ENCODE measurements at regions not wholly inside any gene's neighbourhood (a gene's known extent, or its start where the extent isn't known, plus 50 kb on each side); places are given as distances from the start of the nearest gene placed in this dataset.
"Not testable (repeated sequence)": the region's sequence is repeated elsewhere in the genome, so short reads cannot be mapped to it uniquely, and the experiment has no call there.

- Histone ChIP-seq H3K27ac (ENCODE audit: low read depth, low read length) (no peak overlapping the region), H3K4me3 (ENCODE audit: low read depth in 1 of 2, low read length in 2 of 2) (no peak overlapping the region), H3K9me3 (ENCODE audit: low read length) (no peaks in the 10 kb centered on the region), H3K4me1 (ENCODE audit: insufficient read depth, low read length) (no peaks in the 10 kb centered on the region), H3K9ac (ENCODE audit: low read length) (no peak overlapping the region), H3K27me3 (ENCODE audit: control insufficient read depth in 1 of 2, insufficient read depth in 2 of 2, low read length in 2 of 2) (no peaks in the 10 kb centered on the region), H3K36me3 (ENCODE audit: insufficient read depth, low read length) (no peaks in the 10 kb centered on the region)
Observed at GRCh38 chr13:83166550-83166949, 715.7 kb downstream of the SLITRK1 start.

- H3K9ac ChIP-seq (ENCODE audit: low read length): no peak overlapping the region
- H3K27me3 ChIP-seq (ENCODE audit: control insufficient read depth in 1 of 2, insufficient read depth in 2 of 2, low read length in 2 of 2): no peaks in the 10 kb centered on the region
- no peaks in the 10 kb centered on the region for H3K9me3 ChIP-seq (ENCODE audit: low read length)
- no peak overlapping the region for H3K27ac ChIP-seq (ENCODE audit: low read depth, low read length)
- H3K36me3 ChIP-seq (ENCODE audit: insufficient read depth, low read length): no peaks in the 10 kb centered on the region
- H3K4me3 ChIP-seq (ENCODE audit: low read depth in 1 of 2, low read length in 2 of 2): no peak overlapping the region
- H3K4me1 ChIP-seq (ENCODE audit: insufficient read depth, low read length): no peaks in the 10 kb centered on the region
Observed at GRCh38 chr13:83162493-83162892, 719.8 kb downstream of the SLITRK1 start.

GRCh38 chr13:83153848-83154247, 728.4 kb downstream of the SLITRK1 start:
- Histone ChIP-seq H3K4me3 (ENCODE audit: low read depth in 1 of 2, low read length in 2 of 2) (no peak overlapping the region), H3K9me3 (ENCODE audit: low read length) (no peaks in the 10 kb centered on the region), H3K4me1 (ENCODE audit: insufficient read depth, low read length) (no peaks in the 10 kb centered on the region), H3K27ac (ENCODE audit: low read depth, low read length) (no peak overlapping the region), H3K36me3 (ENCODE audit: insufficient read depth, low read length) (no peaks in the 10 kb centered on the region), H3K27me3 (ENCODE audit: control insufficient read depth in 1 of 2, insufficient read depth in 2 of 2, low read length in 2 of 2) (no peaks in the 10 kb centered on the region), H3K9ac (ENCODE audit: low read length) (no peak overlapping the region)

- H3K27me3 ChIP-seq (ENCODE audit: control insufficient read depth in 1 of 2, insufficient read depth in 2 of 2, low read length in 2 of 2): no peaks in the 10 kb centered on the region
- H3K4me1 ChIP-seq (ENCODE audit: insufficient read depth, low read length): no peaks in the 10 kb centered on the region
- H3K9ac ChIP-seq (ENCODE audit: low read length): no peak overlapping the region
- no peak overlapping the region for H3K27ac ChIP-seq (ENCODE audit: low read depth, low read length)
- no peaks in the 10 kb centered on the region for H3K9me3 ChIP-seq (ENCODE audit: low read length)
- no peaks in the 10 kb centered on the region for H3K36me3 ChIP-seq (ENCODE audit: insufficient read depth, low read length)
- no peak overlapping the region for H3K4me3 ChIP-seq (ENCODE audit: low read depth in 1 of 2, low read length in 2 of 2)
Observed at GRCh38 chr13:83151308-83151660, 731.0 kb downstream of the SLITRK1 start.

GRCh38 chr13:83150616-83151307, 731.5 kb downstream of the SLITRK1 start:
- Histone ChIP-seq H3K9ac (ENCODE audit: low read length) (no peak overlapping the region), H3K9me3 (ENCODE audit: low read length) (no peaks in the 10 kb centered on the region), H3K36me3 (ENCODE audit: insufficient read depth, low read length) (no peaks in the 10 kb centered on the region), H3K4me1 (ENCODE audit: insufficient read depth, low read length) (no peaks in the 10 kb centered on the region), H3K27ac (ENCODE audit: low read depth, low read length) (no peak overlapping the region), H3K4me3 (ENCODE audit: low read depth in 1 of 2, low read length in 2 of 2) (no peak overlapping the region), H3K27me3 (ENCODE audit: control insufficient read depth in 1 of 2, insufficient read depth in 2 of 2, low read length in 2 of 2) (no peaks in the 10 kb centered on the region)

GRCh38 chr13:83136660-83137059, 745.6 kb downstream of the SLITRK1 start:
- no peaks in the 10 kb centered on the region for H3K4me1 ChIP-seq (ENCODE audit: insufficient read depth, low read length)
- H3K9me3 ChIP-seq (ENCODE audit: low read length): no peaks in the 10 kb centered on the region
- no peak overlapping the region for H3K27ac ChIP-seq (ENCODE audit: low read depth, low read length)
- no peaks in the 10 kb centered on the region for H3K36me3 ChIP-seq (ENCODE audit: insufficient read depth, low read length)
- H3K27me3 ChIP-seq (ENCODE audit: control insufficient read depth in 1 of 2, insufficient read depth in 2 of 2, low read length in 2 of 2): no peaks in the 10 kb centered on the region
- no peak overlapping the region for H3K9ac ChIP-seq (ENCODE audit: low read length)
- H3K4me3 ChIP-seq (ENCODE audit: low read depth in 1 of 2, low read length in 2 of 2): no peak overlapping the region

- no peaks in the 10 kb centered on the region for H3K36me3 ChIP-seq (ENCODE audit: insufficient read depth, low read length)
- H3K9ac ChIP-seq (ENCODE audit: low read length): no peak overlapping the region
- H3K27ac ChIP-seq (ENCODE audit: low read depth, low read length): no peak overlapping the region
- no peaks in the 10 kb centered on the region for H3K9me3 ChIP-seq (ENCODE audit: low read length)
- H3K27me3 ChIP-seq (ENCODE audit: control insufficient read depth in 1 of 2, insufficient read depth in 2 of 2, low read length in 2 of 2): no peaks in the 10 kb centered on the region
- H3K4me1 ChIP-seq (ENCODE audit: insufficient read depth, low read length): no peaks in the 10 kb centered on the region
- no peak overlapping the region for H3K4me3 ChIP-seq (ENCODE audit: low read depth in 1 of 2, low read length in 2 of 2)
Observed at GRCh38 chr13:83125791-83126190, 756.5 kb downstream of the SLITRK1 start.

GRCh38 chr13:83121896-83122295, 760.4 kb downstream of the SLITRK1 start:
- no peak overlapping the region for H3K4me3 ChIP-seq (ENCODE audit: low read depth in 1 of 2, low read length in 2 of 2)
- H3K4me1 ChIP-seq (ENCODE audit: insufficient read depth, low read length): no peaks in the 10 kb centered on the region
- no peak overlapping the region for H3K27ac ChIP-seq (ENCODE audit: low read depth, low read length)
- no peaks in the 10 kb centered on the region for H3K27me3 ChIP-seq (ENCODE audit: control insufficient read depth in 1 of 2, insufficient read depth in 2 of 2, low read length in 2 of 2)
- H3K9me3 ChIP-seq (ENCODE audit: low read length): no peaks in the 10 kb centered on the region
- H3K36me3 ChIP-seq (ENCODE audit: insufficient read depth, low read length): no peaks in the 10 kb centered on the region
- no peak overlapping the region for H3K9ac ChIP-seq (ENCODE audit: low read length)

- H3K27ac ChIP-seq (ENCODE audit: low read depth, low read length): no peak overlapping the region
- no peaks in the 10 kb centered on the region for H3K27me3 ChIP-seq (ENCODE audit: control insufficient read depth in 1 of 2, insufficient read depth in 2 of 2, low read length in 2 of 2)
- H3K4me1 ChIP-seq (ENCODE audit: insufficient read depth, low read length): no peaks in the 10 kb centered on the region
- no peak overlapping the region for H3K4me3 ChIP-seq (ENCODE audit: low read depth in 1 of 2, low read length in 2 of 2)
- no peaks in the 10 kb centered on the region for H3K36me3 ChIP-seq (ENCODE audit: insufficient read depth, low read length)
- H3K9me3 ChIP-seq (ENCODE audit: low read length): no peaks in the 10 kb centered on the region
- no peak overlapping the region for H3K9ac ChIP-seq (ENCODE audit: low read length)
Observed at GRCh38 chr13:83117046-83117445, 765.2 kb downstream of the SLITRK1 start.

GRCh38 chr13:83101574-83102247, 780.6 kb downstream of the SLITRK1 start:
- not testable (repeated sequence) for H3K4me3 ChIP-seq (ENCODE audit: low read depth in 1 of 2, low read length in 2 of 2); H3K9me3 ChIP-seq (ENCODE audit: low read length); H3K27me3 ChIP-seq (ENCODE audit: control insufficient read depth in 1 of 2, insufficient read depth in 2 of 2, low read length in 2 of 2); H3K36me3 ChIP-seq (ENCODE audit: insufficient read depth, low read length); H3K4me1 ChIP-seq (ENCODE audit: insufficient read depth, low read length); H3K9ac ChIP-seq (ENCODE audit: low read length); H3K27ac ChIP-seq (ENCODE audit: low read depth, low read length)

- Histone ChIP-seq H3K9me3 (ENCODE audit: low read length) (no peaks in the 10 kb centered on the region), H3K27ac (ENCODE audit: low read depth, low read length) (no peak overlapping the region), H3K36me3 (ENCODE audit: insufficient read depth, low read length) (no peaks in the 10 kb centered on the region), H3K4me1 (ENCODE audit: insufficient read depth, low read length) (no peaks in the 10 kb centered on the region), H3K27me3 (ENCODE audit: control insufficient read depth in 1 of 2, insufficient read depth in 2 of 2, low read length in 2 of 2) (no peaks in the 10 kb centered on the region), H3K9ac (ENCODE audit: low read length) (no peak overlapping the region), H3K4me3 (ENCODE audit: low read depth in 1 of 2, low read length in 2 of 2) (no peak overlapping the region)
Observed at GRCh38 chr13:83100237-83100636, 782.0 kb downstream of the SLITRK1 start.

GRCh38 chr13:83088858-83089257, 793.4 kb downstream of the SLITRK1 start:
- Histone ChIP-seq H3K4me1 (ENCODE audit: insufficient read depth, low read length) (no peaks in the 10 kb centered on the region), H3K27me3 (ENCODE audit: control insufficient read depth in 1 of 2, insufficient read depth in 2 of 2, low read length in 2 of 2) (no peaks in the 10 kb centered on the region), H3K9ac (ENCODE audit: low read length) (no peak overlapping the region), H3K36me3 (ENCODE audit: insufficient read depth, low read length) (no peaks in the 10 kb centered on the region), H3K4me3 (ENCODE audit: low read depth in 1 of 2, low read length in 2 of 2) (no peak overlapping the region), H3K9me3 (ENCODE audit: low read length) (no peaks in the 10 kb centered on the region), H3K27ac (ENCODE audit: low read depth, low read length) (no peak overlapping the region)

All from muscle layer of colon (tissue), 2 donors.